HK-2 (cell line): ENCODE measurements at regions not wholly inside any gene's neighbourhood (a gene's known extent, or its start where the extent isn't known, plus 50 kb on each side); places are given as distances from the start of the nearest gene placed in this dataset.
"Not testable (repeated sequence)": the region's sequence is repeated elsewhere in the genome, so short reads cannot be mapped to it uniquely, and the experiment has no call there.

Source experiments
- DNase-seq: peaks from one replicate; pipeline ENCODE4 v3.0.0-alpha.2; 2018; ENCODE audit not compliant: unreplicated experiment

- no peak for DNase-seq
These were observed 2248.1 kb downstream of the ARAP2 start for GRCh38 chr4:33996075-33996718.

DNA sequence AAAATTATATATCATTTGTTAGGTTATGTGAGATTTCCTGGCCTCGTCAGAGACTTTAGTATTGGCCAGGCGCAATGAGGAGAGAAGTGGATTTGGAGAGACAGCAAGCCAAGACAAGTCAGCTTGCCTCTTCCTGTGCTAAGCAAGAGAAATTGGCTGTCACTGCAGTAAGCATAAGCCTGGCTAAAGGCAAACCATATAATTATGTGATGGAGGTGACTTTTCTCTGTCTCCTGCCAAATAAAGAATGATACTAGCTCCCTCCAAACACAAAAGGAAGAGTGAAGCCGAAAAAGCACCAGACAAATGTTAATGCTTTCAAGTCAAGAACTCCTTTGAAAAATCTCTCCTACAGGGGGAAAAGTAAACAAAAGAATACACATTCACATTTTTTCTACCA, 2246.0 kb downstream of the ARAP2 start:
- DNase-seq: no peak

DNA sequence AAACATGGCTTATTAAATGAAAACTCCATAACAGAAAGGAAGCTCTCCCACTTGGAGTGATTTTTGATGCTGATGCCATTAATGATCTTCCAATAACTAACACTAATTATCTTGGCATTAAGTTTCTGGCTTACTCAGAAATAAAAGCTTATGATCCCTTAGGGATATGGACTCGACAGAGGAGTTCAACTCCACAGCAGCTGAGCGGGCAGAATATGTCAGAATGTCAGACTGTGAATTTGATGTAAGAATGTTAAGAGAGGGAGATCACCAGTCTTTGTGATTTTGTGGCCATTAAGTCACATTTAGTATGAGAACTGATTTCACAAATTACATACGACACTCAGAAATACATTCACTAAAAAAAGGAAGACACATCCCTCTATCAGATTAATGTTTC, 2244.0 kb downstream of the ARAP2 start:
- no peak for DNase-seq

- DNase-seq: not testable (repeated sequence)
These were observed 2237.8 kb downstream of the ARAP2 start for GRCh38 chr4:34006540-34006939.

DNA sequence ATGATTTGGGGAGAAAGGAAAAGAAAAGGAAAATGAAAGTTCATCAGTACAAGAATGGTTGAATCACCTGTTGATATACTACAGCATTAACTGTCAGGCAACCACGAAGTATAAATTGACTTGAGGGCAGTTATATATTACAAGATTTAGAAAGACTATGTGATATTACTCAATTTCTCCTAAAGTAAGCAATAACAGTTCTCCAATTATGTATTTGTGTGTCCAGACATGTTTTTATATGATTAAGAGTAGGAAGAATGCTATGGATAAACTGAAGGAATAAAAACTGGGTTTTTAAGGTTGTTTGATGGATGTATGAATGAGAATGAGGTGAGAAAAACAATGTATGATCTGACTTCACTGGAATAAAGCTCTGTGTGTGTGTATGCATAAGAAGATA, 2234.4 kb downstream of the ARAP2 start:
- DNase-seq: no peak

- no peak for DNase-seq
These were observed 2233.4 kb downstream of the ARAP2 start for GRCh38 chr4:34010751-34011519.

DNA sequence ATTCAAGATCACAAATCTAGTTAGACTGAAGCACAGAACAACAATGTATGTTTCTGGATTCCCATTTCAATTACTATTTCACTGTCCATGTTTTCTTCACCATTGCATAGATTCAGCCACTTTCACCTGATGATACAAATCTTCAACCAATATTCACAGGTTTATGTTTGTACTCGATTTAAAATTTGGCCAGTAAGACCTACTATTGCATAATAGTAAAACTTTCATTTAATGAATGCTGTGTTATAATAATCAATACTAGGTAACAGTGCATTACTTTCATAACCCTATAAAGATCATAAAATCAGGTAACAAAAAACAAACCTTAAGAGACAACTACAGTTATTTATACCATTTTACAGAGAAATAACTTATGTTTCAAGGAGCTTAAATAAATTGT, 2209.1 kb downstream of the ARAP2 start:
- no peak for DNase-seq

DNA sequence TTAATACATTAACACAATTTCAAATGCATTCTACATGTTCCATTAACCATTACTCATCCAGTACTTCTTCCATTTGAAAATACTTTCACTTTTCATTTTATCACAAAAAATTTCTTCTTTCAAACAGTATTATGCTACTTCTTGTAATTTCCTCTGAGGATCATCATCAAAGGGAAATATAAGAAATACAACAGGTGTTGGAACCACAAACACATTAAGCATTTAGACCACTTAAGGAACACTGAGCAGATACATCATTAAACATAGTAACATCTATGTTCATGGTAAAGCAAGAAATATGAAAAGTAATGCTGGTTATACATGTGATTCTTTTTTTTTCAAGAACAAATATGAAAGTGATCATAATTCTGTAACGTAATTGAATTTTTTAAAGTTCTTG, 2207.0 kb downstream of the ARAP2 start:
- no peak for DNase-seq

DNA sequence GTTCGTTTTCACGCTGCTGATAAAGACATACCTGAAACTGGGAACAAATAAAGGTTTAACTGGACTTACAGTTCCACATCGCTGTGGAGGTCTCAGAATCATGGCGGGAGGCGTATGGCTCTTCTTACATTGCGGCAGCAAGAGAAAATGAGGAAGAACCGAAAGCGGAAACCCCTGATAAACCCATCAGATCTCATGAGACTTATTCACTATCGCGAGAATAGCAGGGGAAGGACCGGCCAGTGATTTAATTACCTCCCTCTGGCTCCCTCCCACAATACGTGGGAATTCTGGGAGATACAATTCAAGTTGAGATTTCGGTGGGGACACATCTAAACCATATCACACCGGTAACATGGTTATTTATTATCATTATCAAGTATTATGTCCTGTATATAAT, 2204.5 kb downstream of the ARAP2 start:
- DNase-seq: no peak

- DNase-seq: no peak
These were observed 2201.2 kb downstream of the ARAP2 start for GRCh38 chr4:34043131-34043530.

GRCh38 chr4:34046580-34046979, 2197.7 kb downstream of the ARAP2 start:
- DNase-seq: peak; percentile 3

DNA sequence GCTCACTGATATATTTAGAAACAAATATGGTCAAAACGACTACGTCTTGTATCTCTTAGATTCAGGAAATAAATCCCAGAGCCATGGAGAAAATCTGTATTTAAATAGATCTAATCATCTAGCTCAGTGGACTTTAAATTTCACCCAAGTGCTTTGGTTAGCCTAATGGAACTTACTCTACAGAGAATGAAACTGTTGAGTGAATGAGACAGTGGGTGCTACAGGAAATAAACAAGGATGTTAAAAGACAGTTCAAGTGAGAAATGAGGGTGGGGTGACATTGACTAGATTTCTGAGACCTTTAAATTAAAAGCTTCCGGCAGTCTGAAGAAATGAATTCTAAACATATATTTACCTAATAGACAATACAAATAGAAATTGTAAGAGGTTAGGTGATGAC, 2197.0 kb downstream of the ARAP2 start:
- DNase-seq: no peak

GRCh38 chr4:34066126-34066525, 2178.2 kb downstream of the ARAP2 start:
- DNase-seq: no peak

- DNase-seq: no peak
These were observed 2152.9 kb downstream of the ARAP2 start for GRCh38 chr4:34091451-34091850.

DNA sequence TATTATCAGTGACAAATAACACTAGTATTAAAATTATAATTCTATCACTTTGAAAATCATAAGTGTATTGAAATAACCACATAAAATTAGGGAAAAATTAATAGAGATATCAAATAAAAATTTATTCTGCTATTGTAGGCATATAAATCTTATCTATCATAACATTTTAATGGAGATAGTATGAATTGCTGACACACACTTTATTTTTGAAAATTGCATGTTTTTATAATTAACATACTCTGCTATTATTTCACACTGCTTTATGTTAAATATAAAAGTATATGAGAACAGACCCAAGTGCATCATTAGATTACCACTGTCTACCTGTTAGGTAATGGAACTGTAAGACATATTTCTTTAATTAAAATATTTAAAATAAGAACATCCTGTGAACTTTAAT, 2150.2 kb downstream of the ARAP2 start:
- DNase-seq: no peak

DNA sequence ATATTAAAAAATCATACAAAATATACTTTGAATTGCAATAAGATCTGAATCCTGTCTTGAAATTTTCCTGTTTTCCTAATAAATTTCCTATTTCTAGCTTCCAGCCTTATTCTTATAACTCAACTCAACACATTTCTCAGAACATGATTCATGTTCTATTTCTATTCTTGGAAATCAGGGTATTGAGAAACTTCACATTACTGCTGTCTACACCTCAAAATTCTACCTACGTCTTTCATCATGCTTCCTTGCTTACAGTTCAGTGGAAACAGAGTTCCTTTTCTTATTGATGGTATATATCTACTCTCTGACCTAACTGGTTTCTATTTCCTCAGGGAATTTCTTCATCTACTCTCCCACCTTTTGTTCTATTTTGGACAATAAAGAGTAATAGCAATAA, 2139.0 kb downstream of the ARAP2 start:
- no peak for DNase-seq

DNA sequence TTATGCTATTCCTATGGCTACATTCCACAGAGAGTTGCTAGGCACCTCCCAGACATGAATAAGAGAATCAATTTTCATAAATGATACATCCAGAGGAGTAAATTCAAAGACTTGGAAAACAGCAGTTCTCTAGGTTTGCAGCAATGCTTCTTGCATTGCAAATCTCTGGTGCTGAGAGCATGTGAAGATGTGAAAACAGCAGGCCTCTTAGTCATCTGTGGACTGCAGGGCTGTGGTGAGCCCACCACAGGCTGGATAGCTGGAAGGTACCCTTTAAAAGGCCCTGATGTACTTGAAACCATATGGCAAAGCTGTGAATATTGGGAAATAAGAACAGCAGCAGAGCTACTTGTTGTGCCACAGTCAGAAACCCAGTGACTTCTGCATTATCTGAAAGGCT, 2135.9 kb downstream of the ARAP2 start:
- DNase-seq: no peak

DNA sequence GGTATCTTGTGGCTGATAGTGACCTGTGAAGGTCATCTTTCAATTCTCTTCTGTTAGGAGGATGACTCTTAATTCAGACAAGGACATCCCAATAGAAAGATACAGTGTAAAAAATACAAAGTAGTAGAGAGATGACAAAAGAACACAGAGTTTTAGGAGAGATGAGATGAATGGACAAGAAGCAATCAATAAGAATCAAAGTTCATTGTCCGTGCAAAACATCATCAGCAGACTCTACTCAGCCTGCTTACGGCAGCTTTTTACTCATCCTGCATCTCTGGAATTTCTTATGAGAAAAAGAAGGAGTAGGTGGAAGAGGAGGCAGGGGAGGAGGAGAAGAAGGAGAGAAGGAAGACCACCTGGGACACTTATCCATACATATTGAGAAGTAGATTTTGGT, 2131.7 kb downstream of the ARAP2 start:
- DNase-seq: no peak

DNA sequence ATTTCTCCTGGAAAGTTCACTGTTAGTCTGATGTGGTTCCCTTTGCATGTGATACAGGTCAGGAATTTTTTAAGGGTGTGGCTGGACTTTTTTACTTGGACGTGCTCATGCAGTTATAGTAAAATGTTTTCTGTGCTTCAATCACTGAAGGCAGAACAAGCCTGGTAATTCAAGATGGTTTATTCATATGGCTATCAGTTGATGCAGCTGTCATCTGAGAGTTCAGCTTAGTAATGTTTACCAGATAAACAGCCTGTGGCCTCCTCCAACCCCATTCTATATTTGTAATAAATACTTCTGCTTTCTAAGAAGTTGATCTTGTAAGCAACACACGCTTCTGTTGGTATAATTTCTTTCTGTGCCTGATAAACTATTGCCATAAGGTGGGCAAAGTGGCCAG, 2105.9 kb downstream of the ARAP2 start:
- DNase-seq: no peak

DNA sequence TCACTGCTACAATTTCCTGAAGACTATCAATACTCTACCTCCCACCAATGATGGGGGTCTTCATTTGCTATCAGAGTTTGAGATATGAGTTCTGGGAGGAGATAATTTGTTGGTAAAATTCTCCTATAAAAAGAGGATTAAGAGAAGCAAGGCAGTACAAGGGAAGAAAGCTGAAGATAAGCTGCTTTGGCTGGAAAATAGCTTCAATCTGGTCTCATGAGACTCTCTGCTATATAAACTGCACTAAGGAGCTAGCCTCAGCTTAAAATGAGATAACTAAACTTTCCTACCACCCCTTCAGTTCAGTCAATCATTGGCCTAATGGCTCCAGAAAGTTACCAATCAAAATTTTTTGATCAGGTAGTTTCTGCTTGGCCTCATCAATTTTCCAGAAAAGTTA, 2105.0 kb downstream of the ARAP2 start:
- no peak for DNase-seq

- no peak for DNase-seq
These were observed 2095.9 kb downstream of the ARAP2 start for GRCh38 chr4:34148322-34148908.

DNA sequence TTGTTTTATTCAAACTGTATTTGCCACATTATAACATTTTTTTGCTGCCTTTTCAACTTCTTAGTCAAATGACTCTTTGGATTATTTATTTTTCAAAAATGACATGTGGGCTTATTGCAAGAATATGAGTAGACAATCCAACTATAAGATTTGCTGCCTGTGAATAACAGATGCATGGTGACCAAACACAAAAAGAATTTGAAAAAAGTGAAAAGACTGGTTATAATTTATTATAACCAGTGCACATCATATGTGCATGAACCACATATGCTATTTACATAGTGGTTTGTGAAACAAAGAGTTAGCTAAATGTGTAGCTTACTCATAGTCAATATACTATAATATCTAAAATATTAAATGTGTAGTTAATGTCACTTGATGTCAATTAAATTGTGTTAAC, 2086.8 kb downstream of the ARAP2 start:
- DNase-seq: no peak

- DNase-seq: peak; percentile 16
These were observed 2085.4 kb downstream of the ARAP2 start for GRCh38 chr4:34158878-34159277.
